ENCODE measurements at regions not wholly inside any gene's neighbourhood (a gene's known extent, or its start where the extent isn't known, plus 50 kb on each side); places are given as distances from the start of the nearest gene placed in this dataset.

DNA sequence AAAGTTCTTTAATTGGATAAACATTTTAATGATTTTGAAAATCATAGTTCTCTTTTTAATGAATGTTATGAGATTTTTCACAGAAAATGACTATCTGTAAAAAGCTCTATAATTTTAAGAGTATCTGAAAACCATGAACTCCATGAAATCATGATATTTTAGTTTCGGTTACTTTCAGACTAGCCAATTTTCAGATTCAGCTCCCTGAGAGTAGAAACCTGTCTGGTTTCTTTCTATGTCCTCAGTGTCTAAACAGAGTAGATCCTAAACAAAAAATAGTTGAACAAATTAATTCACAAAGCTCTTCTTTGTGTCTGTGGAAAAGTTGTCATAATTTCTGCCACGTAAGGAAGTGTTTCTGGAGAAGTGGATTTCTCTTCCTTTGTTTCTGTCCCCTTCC, 1247.7 kb downstream of the NSUN3 start:
- FAIRE-seq (no peak), DNase-seq (ENCODE audit: extremely low read depth in 1 of 4, low spot score in 3 of 4) (no peak), ATAC-seq (no peak)
- 8% methylated on average over 2 of the region's 2 CpGs for WGBS (ENCODE audit: insufficient coverage, low coverage, missing lambda C conversion rate)
- no TSS peak for BruUV-seq (replicated peaks)
- no peak for TF ChIP-seq EZH2 (IDR thresholded peaks at IDR 0.05; ENCODE audit: borderline replicate concordance, low read depth, low read length)
- no peak for TF ChIP-seq MBD2 (IDR thresholded peaks at IDR 0.05; ENCODE audit: borderline replicate concordance, low read depth)
- TF ChIP-seq ZNF24 (IDR thresholded peaks at IDR 0.05): no peak
- TF ChIP-seq POLR2H (tag; IDR thresholded peaks at IDR 0.05; ENCODE audit: low read depth): no peak
- TF ChIP-seq, protein P1, sequence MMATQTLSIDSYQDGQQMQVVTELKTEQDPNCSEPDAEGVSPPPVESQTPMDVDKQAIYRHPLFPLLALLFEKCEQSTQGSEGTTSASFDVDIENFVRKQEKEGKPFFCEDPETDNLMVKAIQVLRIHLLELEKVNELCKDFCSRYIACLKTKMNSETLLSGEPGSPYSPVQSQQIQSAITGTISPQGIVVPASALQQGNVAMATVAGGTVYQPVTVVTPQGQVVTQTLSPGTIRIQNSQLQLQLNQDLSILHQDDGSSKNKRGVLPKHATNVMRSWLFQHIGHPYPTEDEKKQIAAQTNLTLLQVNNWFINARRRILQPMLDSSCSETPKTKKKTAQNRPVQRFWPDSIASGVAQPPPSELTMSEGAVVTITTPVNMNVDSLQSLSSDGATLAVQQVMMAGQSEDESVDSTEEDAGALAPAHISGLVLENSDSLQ (IDR thresholded peaks at IDR 0.05): no peak
- no peak for TF ChIP-seq RB1 (IDR thresholded peaks at IDR 0.05; ENCODE audit: low read depth)
- TF ChIP-seq, protein P2, sequence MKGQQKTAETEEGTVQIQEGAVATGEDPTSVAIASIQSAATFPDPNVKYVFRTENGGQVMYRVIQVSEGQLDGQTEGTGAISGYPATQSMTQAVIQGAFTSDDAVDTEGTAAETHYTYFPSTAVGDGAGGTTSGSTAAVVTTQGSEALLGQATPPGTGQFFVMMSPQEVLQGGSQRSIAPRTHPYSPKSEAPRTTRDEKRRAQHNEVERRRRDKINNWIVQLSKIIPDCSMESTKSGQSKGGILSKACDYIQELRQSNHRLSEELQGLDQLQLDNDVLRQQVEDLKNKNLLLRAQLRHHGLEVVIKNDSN (CRISPR knock-in tag; IDR thresholded peaks at IDR 0.05): no peak
- TF ChIP-seq, protein P3, sequence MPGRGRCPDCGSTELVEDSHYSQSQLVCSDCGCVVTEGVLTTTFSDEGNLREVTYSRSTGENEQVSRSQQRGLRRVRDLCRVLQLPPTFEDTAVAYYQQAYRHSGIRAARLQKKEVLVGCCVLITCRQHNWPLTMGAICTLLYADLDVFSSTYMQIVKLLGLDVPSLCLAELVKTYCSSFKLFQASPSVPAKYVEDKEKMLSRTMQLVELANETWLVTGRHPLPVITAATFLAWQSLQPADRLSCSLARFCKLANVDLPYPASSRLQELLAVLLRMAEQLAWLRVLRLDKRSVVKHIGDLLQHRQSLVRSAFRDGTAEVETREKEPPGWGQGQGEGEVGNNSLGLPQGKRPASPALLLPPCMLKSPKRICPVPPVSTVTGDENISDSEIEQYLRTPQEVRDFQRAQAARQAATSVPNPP (IDR thresholded peaks at IDR 0.05; ENCODE audit: borderline replicate concordance, insufficient read depth, insufficient read length): no peak
- TF ChIP-seq MECOM (CRISPR knock-in tag; IDR thresholded peaks at IDR 0.05): no peak
- Histone ChIP-seq H3K4me2 (ENCODE audit: insufficient read depth, low read length) (no peak overlapping the region), H3K36me3 (ENCODE audit: control insufficient read depth, insufficient read depth, low read length) (no peaks in the 10 kb centered on the region), H3K27ac (ENCODE audit: extremely low read depth, low read depth, low read length) (no peak overlapping the region), H3K4me1 (replicated peaks in 1 of 2; ENCODE audit: control insufficient read depth in 2 of 2, insufficient read depth in 2 of 2, low read length in 2 of 2) (no peaks in the 10 kb centered on the region), H3K4me3 (no peak overlapping the region), H3K9me3 (replicated peaks; ENCODE audit: control insufficient read depth, insufficient read depth, low read depth, low read length) (no peaks in the 10 kb centered on the region), H4K20me1 (replicated peaks; ENCODE audit: control insufficient read depth, insufficient read depth, low read length) (no peaks in the 10 kb centered on the region), H2AFZ (ENCODE audit: low read depth, low read length) (no peak overlapping the region), H3K79me2 (ENCODE audit: control insufficient read depth, insufficient read depth, low read length) (no peaks in the 10 kb centered on the region), H3K27me3 (ENCODE audit: control insufficient read depth in 2 of 2, insufficient read depth in 2 of 2, low read length in 2 of 2) (no peaks in the 10 kb centered on the region), H3K9ac (ENCODE audit: insufficient read depth in 1 of 2, low read depth in 2 of 2, low read length in 2 of 2) (no peak overlapping the region), H3K9me1 (ENCODE audit: control insufficient read depth, insufficient read depth, low read length) (no peaks in the 10 kb centered on the region)
- ChIA-PET CTCF (ENCODE audit: low intra/inter-chr PET ratio) (no interaction called here), POLR2A (no interaction called here)
- intact Hi-C loops (cut with micrococcal nuclease): no loop called here
- in situ Hi-C loops (cut with MboI): no loop called here

Data from K562 (cell line).